ENCODE measurements at regions not wholly inside any gene's neighbourhood (a gene's known extent, or its start where the extent isn't known, plus 50 kb on each side); places are given as distances from the start of the nearest gene placed in this dataset.

- Histone ChIP-seq H4K5ac (ENCODE audit: low read depth, low read length) (no peak overlapping the region), H3K27ac (ENCODE audit: insufficient read depth, low read length) (no peak overlapping the region), H3K9ac (ENCODE audit: low read depth, low read length) (no peak overlapping the region), H3K4ac (ENCODE audit: low read depth, low read length) (no peak overlapping the region), H3K9me3 (ENCODE audit: control insufficient read depth, insufficient read depth, low read length) (no peaks in the 10 kb centered on the region), H3K36me3 (ENCODE audit: control insufficient read depth, insufficient read depth, low read length) (no peaks in the 10 kb centered on the region), H2BK5ac (ENCODE audit: low read depth, low read length, poor library complexity, severe bottlenecking) (no peak overlapping the region), H2BK120ac (ENCODE audit: low read depth, low read length) (no peak overlapping the region), H3K23ac (ENCODE audit: low read depth, low read length) (no peak overlapping the region), H4K20me1 (ENCODE audit: insufficient read depth, low read length) (no peaks in the 10 kb centered on the region), H3K4me2 (ENCODE audit: low read depth, low read length) (no peak overlapping the region), H2AK9ac (replicated peaks; ENCODE audit: low read depth, low read length, poor library complexity) (no peak overlapping the region), H3K27me3 (ENCODE audit: control insufficient read depth, insufficient read depth, low read length) (no peaks in the 10 kb centered on the region; the same call in 1 of the 2 replicates), H3K79me1 (ENCODE audit: low read depth in 1 of 2, low read length in 2 of 2) (no peaks in the 10 kb centered on the region), H3K9me1 (ENCODE audit: insufficient read depth, low read length) (no peaks in the 10 kb centered on the region), H3K56ac (ENCODE audit: extremely low read depth, insufficient read depth, low read length) (no peak overlapping the region), H2AK5ac (ENCODE audit: low read depth, low read length) (no peak overlapping the region), H3K18ac (ENCODE audit: low read depth, low read length) (no peak overlapping the region), H2BK20ac (ENCODE audit: low read depth, low read length) (no peak overlapping the region), H3K4me1 (ENCODE audit: control insufficient read depth, insufficient read depth, low read length) (no peaks in the 10 kb centered on the region), H4K8ac (ENCODE audit: low read depth in 2 of 2, low read length in 2 of 2) (no peak overlapping the region), H2BK15ac (ENCODE audit: low read depth, low read length) (no peak overlapping the region), H2AFZ (replicated peaks; ENCODE audit: low read length, poor library complexity) (no peak overlapping the region), H4K91ac (ENCODE audit: insufficient read depth, low read depth, low read length) (no peak overlapping the region), H3K4me3 (ENCODE audit: insufficient read depth, low read depth, low read length) (no peak overlapping the region), H3K14ac (replicated peaks; ENCODE audit: low read depth, low read length) (no peak overlapping the region)
- ATAC-seq (ENCODE audit: low read depth) (no peak), DNase-seq (no peak)
- POLR2A ChIA-PET (ENCODE audit: unreplicated experiment), result no interaction called here
- intact Hi-C loops (cut with micrococcal nuclease), result loop anchor here (10.0 kb wide), 1 partner anchor 73 kb away; no protein-coding TSS in a partner anchor
- no peak for TF ChIP-seq MAZ (IDR thresholded peaks at IDR 0.05; ENCODE audit: borderline replicate concordance, low read depth, low read length)
- TF ChIP-seq RAD21 (IDR thresholded peaks at IDR 0.05; ENCODE audit: low read length), result no peak
- TF ChIP-seq MAFK (IDR thresholded peaks at IDR 0.05; ENCODE audit: low read depth, low read length), result no peak
- no peak for TF ChIP-seq CEBPB (IDR thresholded peaks at IDR 0.05; ENCODE audit: low read depth, low read length)
- no peak for TF ChIP-seq ELK1 (IDR thresholded peaks at IDR 0.05; ENCODE audit: borderline replicate concordance, low read depth, low read length)
- no peak for TF ChIP-seq RCOR1 (IDR thresholded peaks at IDR 0.05; ENCODE audit: insufficient replicate concordance, low read length)
- no peak for TF ChIP-seq FOS (IDR thresholded peaks at IDR 0.05; ENCODE audit: low read depth, low read length)
- TF ChIP-seq POLR2A (IDR thresholded peaks at IDR 0.05; ENCODE audit: low read depth, low read length), result no peak
- no peak for TF ChIP-seq MXI1 (IDR thresholded peaks at IDR 0.05; ENCODE audit: borderline replicate concordance, low read depth, low read length)
- TF ChIP-seq, protein P1, sequence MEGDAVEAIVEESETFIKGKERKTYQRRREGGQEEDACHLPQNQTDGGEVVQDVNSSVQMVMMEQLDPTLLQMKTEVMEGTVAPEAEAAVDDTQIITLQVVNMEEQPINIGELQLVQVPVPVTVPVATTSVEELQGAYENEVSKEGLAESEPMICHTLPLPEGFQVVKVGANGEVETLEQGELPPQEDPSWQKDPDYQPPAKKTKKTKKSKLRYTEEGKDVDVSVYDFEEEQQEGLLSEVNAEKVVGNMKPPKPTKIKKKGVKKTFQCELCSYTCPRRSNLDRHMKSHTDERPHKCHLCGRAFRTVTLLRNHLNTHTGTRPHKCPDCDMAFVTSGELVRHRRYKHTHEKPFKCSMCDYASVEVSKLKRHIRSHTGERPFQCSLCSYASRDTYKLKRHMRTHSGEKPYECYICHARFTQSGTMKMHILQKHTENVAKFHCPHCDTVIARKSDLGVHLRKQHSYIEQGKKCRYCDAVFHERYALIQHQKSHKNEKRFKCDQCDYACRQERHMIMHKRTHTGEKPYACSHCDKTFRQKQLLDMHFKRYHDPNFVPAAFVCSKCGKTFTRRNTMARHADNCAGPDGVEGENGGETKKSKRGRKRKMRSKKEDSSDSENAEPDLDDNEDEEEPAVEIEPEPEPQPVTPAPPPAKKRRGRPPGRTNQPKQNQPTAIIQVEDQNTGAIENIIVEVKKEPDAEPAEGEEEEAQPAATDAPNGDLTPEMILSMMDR (conservative IDR thresholded peaks at IDR 0.05; ENCODE audit: low read depth, low read length), result no peak
- no peak for TF ChIP-seq RFX5 (IDR thresholded peaks at IDR 0.05; ENCODE audit: low read depth, low read length)
- TF ChIP-seq NFE2L2 (IDR thresholded peaks at IDR 0.05; ENCODE audit: low read depth, low read length), result no peak
- no peak for TF ChIP-seq BHLHE40 (IDR thresholded peaks at IDR 0.05; ENCODE audit: low read depth, low read length)
- no peak for TF ChIP-seq CHD1 (IDR thresholded peaks at IDR 0.05; ENCODE audit: low read depth, low read length)
- TF ChIP-seq USF2 (IDR thresholded peaks at IDR 0.05; ENCODE audit: low read depth, low read length), result no peak
- TF ChIP-seq SMC3 (IDR thresholded peaks at IDR 0.05; ENCODE audit: low read depth, low read length), result no peak
- dilution Hi-C loops (cut with HindIII; ENCODE audit: low sequenced_read_pairs, unreplicated experiment), result no loop called here
- in situ Hi-C loops (cut with MboI; ENCODE audit: low sequenced_read_pairs), result no loop called here
- BruUV-seq (replicated peaks), result no TSS peak
- no CpG with 5 or more reads among the region's 2 CpGs for WGBS, 2 experiments (ENCODE audit: extremely low coverage in 2 of 2, insufficient read length in 1 of 2)
- CTCF ChIA-PET, result interaction anchor here (0.9 kb wide), 1 partner anchor 11 kb away, joined by 3 read pairs; no protein-coding TSS in a partner anchor
Measured at GRCh38 chr7:12107381-12107780, 103.7 kb upstream of the TMEM106B start.
